ENCODE measurements at regions not wholly inside any gene's neighbourhood (a gene's known extent, or its start where the extent isn't known, plus 50 kb on each side); places are given as distances from the start of the nearest gene placed in this dataset.

- DNase-seq: no peak
Observed at GRCh38 chr6:6897140-6897539, 210.6 kb upstream of the RREB1 start.

- no peak for DNase-seq
Observed at GRCh38 chr6:6900569-6901204, 207.1 kb upstream of the RREB1 start.

- no peak for DNase-seq
Observed at GRCh38 chr6:6901205-6901719, 206.5 kb upstream of the RREB1 start.

- DNase-seq: no peak
Observed at GRCh38 chr6:6901945-6902344, 205.8 kb upstream of the RREB1 start.

GRCh38 chr6:6905961-6906518 is 201.7 kb upstream of the RREB1 start:
- DNase-seq: no peak

GRCh38 chr6:6906570-6907213 is 201.1 kb upstream of the RREB1 start:
- no peak for DNase-seq

- DNase-seq: no peak
Observed at GRCh38 chr6:6907286-6907685, 200.5 kb upstream of the RREB1 start.

GRCh38 chr6:6908121-6908520 is 199.6 kb upstream of the RREB1 start:
- DNase-seq: no peak

GRCh38 chr6:6909111-6909510 is 198.7 kb upstream of the RREB1 start:
- DNase-seq: no peak

GRCh38 chr6:6910734-6911295 is 196.9 kb upstream of the RREB1 start:
- no peak for DNase-seq

GRCh38 chr6:6911391-6911790 is 196.4 kb upstream of the RREB1 start:
- no peak for DNase-seq

GRCh38 chr6:6912817-6913744 is 194.7 kb upstream of the RREB1 start:
- DNase-seq: no peak

- DNase-seq: no peak
Observed at GRCh38 chr6:6915219-6915618, 192.5 kb upstream of the RREB1 start.

- DNase-seq: no peak
Observed at GRCh38 chr6:6915813-6916547, 191.8 kb upstream of the RREB1 start.

- DNase-seq: no peak
Observed at GRCh38 chr6:6916598-6916997, 191.2 kb upstream of the RREB1 start.

- no peak for DNase-seq
Observed at GRCh38 chr6:6918216-6918983, 189.4 kb upstream of the RREB1 start.

- no peak for DNase-seq
Observed at GRCh38 chr6:6919173-6919572, 188.6 kb upstream of the RREB1 start.

GRCh38 chr6:6920114-6920986 is 187.4 kb upstream of the RREB1 start:
- DNase-seq: no peak

- no peak for DNase-seq
Observed at GRCh38 chr6:6920987-6921313, 186.8 kb upstream of the RREB1 start.

GRCh38 chr6:6922166-6922565 is 185.6 kb upstream of the RREB1 start:
- no peak for DNase-seq

- DNase-seq: no peak
Observed at GRCh38 chr6:6923605-6924004, 184.2 kb upstream of the RREB1 start.

Measured in NCI-H1930 (cell line).